HG02852 (cell line): ENCODE measurements at regions not wholly inside any gene's neighbourhood (a gene's known extent, or its start where the extent isn't known, plus 50 kb on each side); places are given as distances from the start of the nearest gene placed in this dataset.

Experiments used
- ATAC-seq: cut with Tn5 transposase; IDR thresholded peaks from one replicate; pipeline ENCODE4 v1.9.1; 2021; ENCODE audit warnings: mild to moderate bottlenecking, moderate library complexity; ENCODE audit not compliant: unreplicated experiment

GRCh38 chr9:126088336-126088735 lies 238.3 kb upstream of the MVB12B start:
- no peak for ATAC-seq

DNA sequence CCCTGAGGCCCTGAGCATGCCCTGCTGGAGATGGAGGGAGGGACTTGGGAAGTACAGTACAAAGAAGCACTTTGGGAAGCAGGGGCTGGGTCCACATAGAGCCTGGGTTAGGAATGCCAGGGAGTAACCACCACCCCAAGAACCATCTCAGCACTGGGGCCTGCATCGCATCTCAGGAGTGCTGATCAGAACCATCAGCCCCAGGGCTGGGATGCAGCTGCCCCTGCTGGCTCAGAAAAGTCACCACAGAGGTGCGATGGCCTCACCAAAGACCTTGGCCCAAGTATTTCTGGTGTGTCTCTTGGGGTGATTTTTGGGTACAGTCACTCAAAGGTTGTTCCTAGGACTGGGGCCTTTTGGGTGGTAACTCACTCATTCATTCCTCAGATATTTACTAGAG lies 236.8 kb upstream of the MVB12B start:
- ATAC-seq, result no peak

DNA sequence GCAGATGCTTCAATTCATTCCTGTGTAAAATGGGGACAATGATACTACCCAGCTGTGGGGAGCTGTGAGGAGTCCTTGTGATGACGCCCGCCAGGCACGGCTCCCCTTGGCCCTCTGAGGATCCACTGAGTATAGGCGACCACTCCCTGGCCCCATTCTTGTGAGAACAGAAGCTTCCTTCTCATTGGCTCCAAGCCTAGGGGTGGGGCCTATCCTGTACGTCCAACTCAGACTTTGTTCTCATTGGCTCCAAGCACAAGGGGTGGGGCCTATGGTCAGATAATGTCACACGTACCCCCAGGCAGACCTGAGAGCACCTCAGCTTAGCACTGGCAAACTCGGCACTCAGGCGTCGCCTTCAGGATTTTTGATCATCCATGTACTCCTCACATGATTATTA lies 232.9 kb upstream of the MVB12B start:
- no peak for ATAC-seq

- ATAC-seq, result no peak
Observed at GRCh38 chr9:126095546-126096190, 231.0 kb upstream of the MVB12B start.

DNA sequence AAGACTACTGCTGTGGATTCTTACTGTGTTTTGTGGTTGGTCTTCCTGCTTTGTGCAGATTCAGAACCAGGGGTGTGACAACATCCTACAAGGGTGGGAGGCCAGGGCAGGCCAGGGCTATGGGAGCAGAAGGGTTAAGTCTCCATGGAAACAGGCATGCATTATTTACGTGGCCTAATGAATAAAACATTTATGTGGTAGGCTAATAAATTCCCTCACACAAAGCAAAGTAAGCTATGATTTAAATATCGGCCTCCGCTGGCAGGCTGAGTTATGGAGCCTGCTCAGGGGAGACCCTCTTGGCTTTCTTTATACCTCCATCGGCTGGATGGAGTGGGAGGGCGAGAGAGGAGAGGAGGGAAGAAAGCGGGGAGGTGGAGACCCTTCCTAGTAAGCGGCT lies 230.3 kb upstream of the MVB12B start:
- ATAC-seq, result no peak

DNA sequence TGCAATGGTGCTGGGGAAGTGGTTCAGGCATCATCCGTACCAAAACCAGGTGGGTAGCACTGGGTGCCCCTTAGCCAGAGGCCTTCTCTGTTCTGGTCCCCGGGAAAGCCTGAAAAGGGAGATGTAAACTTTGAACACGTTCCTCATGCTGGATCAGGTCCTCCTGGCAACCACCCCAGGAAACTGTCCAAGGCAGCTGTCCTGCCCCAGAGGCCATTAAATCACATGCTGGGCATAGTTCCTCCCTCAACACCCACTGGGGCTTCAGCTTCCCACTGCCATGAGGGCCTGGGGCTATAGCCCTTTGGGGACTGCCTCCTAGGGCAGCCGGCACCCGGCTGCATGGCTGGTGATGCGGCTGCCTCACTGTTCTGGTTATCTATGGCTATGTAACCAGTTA lies 228.9 kb upstream of the MVB12B start:
- no peak for ATAC-seq

DNA sequence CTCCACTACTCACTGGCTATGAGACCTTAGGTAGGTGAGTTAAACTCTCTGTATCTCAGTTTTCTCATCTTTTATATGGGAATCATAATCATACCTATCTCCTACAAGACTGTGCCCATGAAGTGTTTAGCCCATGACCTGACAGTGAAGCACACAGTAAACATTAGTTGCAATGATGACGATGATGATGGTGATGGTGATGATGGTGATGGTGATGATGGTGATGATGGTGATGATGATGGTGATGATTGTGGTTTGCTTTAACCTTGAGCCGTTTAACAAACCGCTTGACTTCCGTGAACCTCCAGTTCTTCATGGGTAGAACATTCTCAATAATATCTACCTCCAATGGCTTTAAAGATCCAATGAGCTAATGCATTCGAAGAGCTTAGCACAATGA lies 220.2 kb upstream of the MVB12B start:
- no peak for ATAC-seq

GRCh38 chr9:126107693-126108092 lies 218.9 kb upstream of the MVB12B start:
- ATAC-seq, result no peak

GRCh38 chr9:126108240-126108639 lies 218.4 kb upstream of the MVB12B start:
- ATAC-seq, result no peak

GRCh38 chr9:126109575-126109974 lies 217.1 kb upstream of the MVB12B start:
- no peak for ATAC-seq

DNA sequence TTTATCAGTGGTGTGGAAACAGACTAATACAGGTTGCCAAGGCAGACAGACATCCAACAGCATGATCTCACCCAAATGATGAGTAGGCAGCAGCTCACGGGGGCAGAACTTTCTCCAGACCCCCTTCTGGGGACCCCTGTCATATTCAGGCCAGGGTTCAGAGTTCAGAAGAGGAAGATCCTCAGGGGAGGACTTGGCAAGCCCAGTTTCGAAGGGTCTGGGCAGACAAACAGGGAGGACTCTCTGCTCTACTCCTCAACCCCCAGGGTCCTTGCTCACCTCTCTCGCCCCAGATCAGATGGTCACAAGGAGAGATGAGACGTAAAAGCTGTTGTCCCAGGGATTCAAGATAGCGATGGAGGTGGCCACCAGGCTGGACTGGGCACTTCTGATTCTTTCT lies 215.1 kb upstream of the MVB12B start:
- ATAC-seq, result no peak

DNA sequence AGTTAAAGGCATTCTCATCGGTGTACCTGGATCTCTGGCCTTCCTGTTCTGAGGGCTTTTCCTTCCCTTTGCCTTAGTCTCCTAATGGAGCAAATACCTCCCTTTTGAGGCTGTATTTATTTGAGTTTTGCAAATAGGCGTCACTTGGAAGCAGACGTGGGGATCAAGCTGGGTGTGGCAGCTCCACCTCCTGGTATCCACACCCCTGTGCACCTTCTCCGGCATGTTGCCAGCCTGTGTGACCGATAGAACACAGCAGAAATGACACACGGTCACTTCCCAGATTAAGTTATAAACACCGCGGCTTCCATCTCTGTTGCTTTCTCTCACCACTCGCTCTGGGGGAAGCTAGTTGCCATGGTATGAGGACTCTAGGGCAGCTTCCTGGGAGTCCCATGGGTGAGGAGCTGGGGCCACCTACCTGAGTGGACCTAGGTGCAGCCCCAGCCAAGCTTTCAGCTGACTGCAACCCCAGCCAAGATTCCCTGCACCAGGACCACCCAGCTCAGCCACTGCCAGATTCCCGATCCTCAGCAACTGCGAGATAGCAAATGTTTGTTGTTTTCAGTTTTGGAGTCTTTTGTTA lies 214.4 kb upstream of the MVB12B start:
- ATAC-seq, result no peak

DNA sequence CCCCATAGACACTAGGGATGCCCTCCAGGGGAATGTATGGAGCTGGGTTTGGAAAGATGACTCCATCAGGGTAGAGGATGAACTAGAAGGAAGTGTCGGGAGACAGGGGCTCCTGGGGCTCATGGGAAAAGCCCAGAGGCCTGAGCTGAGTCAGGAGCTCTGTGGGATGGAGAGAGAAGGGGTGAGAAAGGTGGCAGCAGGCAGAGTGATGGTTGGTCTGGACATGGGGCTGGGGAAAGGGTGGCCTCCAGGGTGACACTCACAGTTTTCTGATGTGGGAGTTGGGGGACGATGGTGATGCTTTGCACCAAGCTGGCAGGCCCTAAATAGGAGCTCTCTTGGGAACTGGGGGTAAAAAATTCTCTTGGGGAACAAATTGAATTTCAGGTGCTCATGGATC lies 213.5 kb upstream of the MVB12B start:
- no peak for ATAC-seq

GRCh38 chr9:126113756-126114408 lies 212.7 kb upstream of the MVB12B start:
- ATAC-seq, result no peak

GRCh38 chr9:126114409-126114760 lies 212.2 kb upstream of the MVB12B start:
- ATAC-seq, result no peak

- ATAC-seq, result no peak
Observed at GRCh38 chr9:126114850-126115460, 211.7 kb upstream of the MVB12B start.

GRCh38 chr9:126116351-126117157 lies 210.1 kb upstream of the MVB12B start:
- no peak for ATAC-seq

- no peak for ATAC-seq
Observed at GRCh38 chr9:126117158-126117425, 209.5 kb upstream of the MVB12B start.

GRCh38 chr9:126117631-126118030 lies 209.0 kb upstream of the MVB12B start:
- no peak for ATAC-seq

- no peak for ATAC-seq
Observed at GRCh38 chr9:126119731-126120130, 206.9 kb upstream of the MVB12B start.

DNA sequence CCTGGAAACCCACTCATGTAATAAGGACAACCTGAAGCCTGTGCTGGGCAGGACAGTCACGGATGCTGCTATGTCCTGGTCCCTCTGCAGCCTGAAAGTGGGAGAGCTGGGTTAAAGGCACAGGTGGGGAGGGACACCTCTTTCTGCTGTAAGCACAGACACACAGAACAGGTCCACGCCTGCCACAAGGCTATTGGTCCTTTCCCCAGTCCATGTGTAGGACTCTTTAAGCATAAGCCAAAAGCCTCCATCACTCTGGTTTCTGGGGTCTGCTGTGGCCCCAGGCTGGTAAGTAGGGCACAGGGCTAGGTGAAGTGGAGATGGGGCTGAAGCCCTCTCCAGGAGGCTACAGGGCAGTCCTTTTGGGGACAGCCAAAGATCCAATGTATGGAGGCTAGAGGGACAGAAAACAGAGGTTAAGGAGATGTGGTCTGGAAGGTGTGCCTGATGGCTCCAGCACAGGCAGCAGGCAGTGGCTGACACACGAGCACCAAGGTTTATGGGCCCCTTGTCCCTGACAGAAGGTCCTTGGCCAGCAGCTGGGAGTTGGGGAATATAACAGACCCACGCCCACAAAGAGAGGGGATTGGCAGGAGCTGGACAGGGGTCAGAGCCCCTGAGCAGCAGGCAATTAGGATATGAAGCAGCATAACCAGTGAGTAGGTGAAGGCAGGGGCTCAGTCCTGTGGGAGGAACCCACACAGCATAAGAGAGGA lies 203.6 kb upstream of the MVB12B start:
- ATAC-seq, result no peak
